HL-60 (cell line): ENCODE measurements at regions not wholly inside any gene's neighbourhood (a gene's known extent, or its start where the extent isn't known, plus 50 kb on each side); places are given as distances from the start of the nearest gene placed in this dataset.

Experiments
- DNase-seq, 2 experiments: peaks; one replicate each; pipeline ENCODE4 v3.0.0-alpha.2; 2010 to 2020; ENCODE audit warnings: low read depth in 1 of 2, low spot score in 1 of 2
- H3K27ac ChIP-seq: fragments of 250-450 bp; sonication (Bioruptor Pico); replicated peaks from 2 replicates; pipeline ENCODE4 v1.5.1; 2020; ENCODE audit warnings: mild to moderate bottlenecking, moderate library complexity
- H3K27me3 ChIP-seq: fragments of 250-450 bp; sonication (Bioruptor Pico); 2 replicates; pipeline ENCODE4 v1.5.1; 2021; ENCODE audit warnings: mild to moderate bottlenecking, moderate library complexity; ENCODE audit not compliant: insufficient read depth, poor library complexity, severe bottlenecking
- H3K4me3 ChIP-seq: replicated peaks from 2 replicates; pipeline ENCODE4 v1.5.1; 2011; ENCODE audit warnings: mild to moderate bottlenecking, control low read depth, low read length; ENCODE audit not compliant: insufficient read depth
- CTCF ChIP-seq: IDR thresholded peaks from one replicate; pipeline ENCODE4 v1.5.1; 2011; ENCODE audit warnings: low read length, control low read depth, inconsistent platforms; ENCODE audit not compliant: insufficient read depth
- GABPA ChIP-seq: IDR thresholded peaks from 2 replicates; pipeline ENCODE4 v1.6.1; 2012; ENCODE audit warnings: low read depth
- POLR2AphosphoS5 ChIP-seq: IDR thresholded peaks from 2 replicates; pipeline ENCODE4 v1.6.1; 2012; ENCODE audit warnings: low read depth
- REST ChIP-seq: IDR thresholded peaks from 2 replicates; pipeline ENCODE4 v1.6.1; 2012; ENCODE audit warnings: low read depth; ENCODE audit not compliant: insufficient replicate concordance
- SPI1 ChIP-seq: IDR thresholded peaks from 2 replicates; pipeline ENCODE4 v1.6.1; 2012; ENCODE audit warnings: low read depth, mild to moderate bottlenecking, borderline replicate concordance

- TF ChIP-seq SPI1 (no peak), POLR2AphosphoS5 (no peak), CTCF (no peak), REST (no peak), GABPA (no peak)
- Histone ChIP-seq H3K27me3 (no peaks in the 10 kb centered on the region), H3K27ac (no peak overlapping the region), H3K4me3 (no peak overlapping the region)
- no peak for DNase-seq
Observed at GRCh38 chr17:12349297-12349696, 316.4 kb upstream of the MYOCD start.

- no peak for TF ChIP-seq SPI1
- no peak for TF ChIP-seq POLR2AphosphoS5
- TF ChIP-seq REST: no peak
- TF ChIP-seq GABPA: no peak
- no peak for TF ChIP-seq CTCF
- Histone ChIP-seq H3K27ac (no peak overlapping the region), H3K4me3 (no peak overlapping the region), H3K27me3 (no peaks in the 10 kb centered on the region)
- no peak for DNase-seq
Observed at GRCh38 chr17:12352127-12352526, 313.6 kb upstream of the MYOCD start.

GRCh38 chr17:12357600-12357999 is 308.1 kb upstream of the MYOCD start:
- TF ChIP-seq CTCF: no peak
- TF ChIP-seq POLR2AphosphoS5: no peak
- no peak for TF ChIP-seq GABPA
- TF ChIP-seq REST: no peak
- no peak for TF ChIP-seq SPI1
- no peak for DNase-seq
- Histone ChIP-seq H3K27me3 (no peaks in the 10 kb centered on the region), H3K27ac (no peak overlapping the region), H3K4me3 (no peak overlapping the region)
